Inflammatory macrophage treated with lipopolysaccharide for 1 hour (primary cell): ENCODE measurements at regions not wholly inside any gene's neighbourhood (a gene's known extent, or its start where the extent isn't known, plus 50 kb on each side); places are given as distances from the start of the nearest gene placed in this dataset.

Experiments
- DNase-seq, 2 donors: peaks; one replicate each; pipeline ENCODE4 v3.0.0-alpha.2; 2020 to 2022

GRCh38 chr5:133794771-133795415, 173.5 kb downstream of the C5orf15 start:
- no peak for DNase-seq

GRCh38 chr5:133793756-133794465, 174.5 kb downstream of the C5orf15 start:
- no peak for DNase-seq

- no peak for DNase-seq
Measured at GRCh38 chr5:133792655-133793054, 175.8 kb downstream of the C5orf15 start.

- no peak for DNase-seq
Measured at GRCh38 chr5:133792024-133792423, 176.4 kb downstream of the C5orf15 start.

- DNase-seq, result no peak
Measured at GRCh38 chr5:133790898-133791297, 177.5 kb downstream of the C5orf15 start.

GRCh38 chr5:133789428-133789827, 177.1 kb upstream of the FSTL4 start:
- no peak for DNase-seq

- no peak for DNase-seq
Measured at GRCh38 chr5:133788121-133788520, 175.8 kb upstream of the FSTL4 start.

- DNase-seq, result no peak
Measured at GRCh38 chr5:133786420-133786819, 174.1 kb upstream of the FSTL4 start.

GRCh38 chr5:133785182-133785581, 172.8 kb upstream of the FSTL4 start:
- no peak for DNase-seq

- no peak for DNase-seq
Measured at GRCh38 chr5:133783481-133783880, 171.1 kb upstream of the FSTL4 start.

- no peak for DNase-seq
Measured at GRCh38 chr5:133782736-133783135, 170.4 kb upstream of the FSTL4 start.

- no peak for DNase-seq
Measured at GRCh38 chr5:133781436-133782225, 169.3 kb upstream of the FSTL4 start.

GRCh38 chr5:133780619-133781280, 168.4 kb upstream of the FSTL4 start:
- no peak for DNase-seq

GRCh38 chr5:133779828-133780475, 167.6 kb upstream of the FSTL4 start:
- no peak for DNase-seq

GRCh38 chr5:133778636-133779035, 166.3 kb upstream of the FSTL4 start:
- no peak for DNase-seq

- no peak for DNase-seq
Measured at GRCh38 chr5:133777951-133778350, 165.6 kb upstream of the FSTL4 start.

GRCh38 chr5:133775584-133776304, 163.4 kb upstream of the FSTL4 start:
- DNase-seq, result no peak

GRCh38 chr5:133773247-133774202, 161.2 kb upstream of the FSTL4 start:
- no peak for DNase-seq

- no peak for DNase-seq
Measured at GRCh38 chr5:133769842-133770241, 157.5 kb upstream of the FSTL4 start.

GRCh38 chr5:133763744-133764143, 151.4 kb upstream of the FSTL4 start:
- no peak for DNase-seq

GRCh38 chr5:133761632-133762031, 149.3 kb upstream of the FSTL4 start:
- no peak for DNase-seq
